Fibroblast of lung (primary cell): ENCODE measurements at regions not wholly inside any gene's neighbourhood (a gene's known extent, or its start where the extent isn't known, plus 50 kb on each side); places are given as distances from the start of the nearest gene placed in this dataset.
"Not testable (repeated sequence)": the region's sequence is repeated elsewhere in the genome, so short reads cannot be mapped to it uniquely, and the experiment has no call there.

Experiments used
- DNase-seq, 2 donors: peaks; one replicate each; pipeline versions ENCODE4 v3.0.0 to v3.0.0-alpha.2; 2010; ENCODE audit warnings: low read depth in 2 of 2
- H2AFZ ChIP-seq: 2 replicates; pipeline ENCODE4 v1.5.1; 2012; ENCODE audit warnings: low read length, control low read depth, inconsistent platforms
- H3K27ac ChIP-seq: 2 replicates; pipeline ENCODE4 v1.5.1; 2011; ENCODE audit warnings: low read length, control low read depth; ENCODE audit not compliant: insufficient read depth
- H3K27me3 ChIP-seq: 2 replicates; pipeline ENCODE4 v1.5.1; 2011; ENCODE audit warnings: mild to moderate bottlenecking, low read length; ENCODE audit not compliant: control insufficient read depth, insufficient read depth
- H3K36me3 ChIP-seq: 2 replicates; pipeline ENCODE4 v1.5.1; 2011; ENCODE audit warnings: low read length; ENCODE audit not compliant: control insufficient read depth, insufficient read depth
- H3K4me1 ChIP-seq: 2 replicates; pipeline ENCODE4 v1.5.1; 2011; ENCODE audit warnings: low read length; ENCODE audit not compliant: control insufficient read depth, insufficient read depth; ENCODE audit errors: extremely low read depth
- H3K4me2 ChIP-seq: 2 replicates; pipeline ENCODE4 v1.5.1; 2011; ENCODE audit warnings: low read length, control low read depth; ENCODE audit not compliant: insufficient read depth; ENCODE audit errors: extremely low read depth
- H3K4me3 ChIP-seq, 4 experiments: fragments of 200-600 bp in 1 of 4; sonication (generic) in 1 of 4; replicated peaks in 1 of 4; 2 replicates each; pipeline ENCODE4 v1.5.1; 2011 to 2016; ENCODE audit warnings: low read length in 4 of 4, low read depth in 3 of 4, mild to moderate bottlenecking in 3 of 4, control low read depth in 2 of 4, inconsistent platforms in 1 of 4, mixed read lengths in 1 of 4; ENCODE audit not compliant: insufficient read depth in 1 of 4; ENCODE audit errors: control extremely low read depth in 1 of 4
- H3K79me2 ChIP-seq: 2 replicates; pipeline ENCODE4 v1.5.1; 2012; ENCODE audit warnings: mild to moderate bottlenecking, low read length, inconsistent platforms; ENCODE audit not compliant: control insufficient read depth, insufficient read depth
- H3K9ac ChIP-seq: 2 replicates; pipeline ENCODE4 v1.5.1; 2011; ENCODE audit warnings: mild to moderate bottlenecking, low read length, control low read depth; ENCODE audit not compliant: insufficient read depth
- H3K9me3 ChIP-seq: 2 replicates; pipeline ENCODE4 v1.5.1; 2012; ENCODE audit warnings: low read depth, low read length; ENCODE audit not compliant: control insufficient read depth, insufficient read depth
- H4K20me1 ChIP-seq: 2 replicates; pipeline ENCODE4 v1.5.1; 2011; ENCODE audit warnings: low read length; ENCODE audit not compliant: control insufficient read depth, insufficient read depth; ENCODE audit errors: extremely low read depth
- CTCF ChIP-seq, 2 donors: IDR thresholded peaks in 1 of 2; conservative IDR thresholded peaks in 1 of 2; 1 replicate in 1 of 2; 2 replicates in 1 of 2; pipeline ENCODE4 v1.5.1; 2011 to 2012; ENCODE audit warnings: low read length in 2 of 2, control low read depth in 1 of 2, inconsistent platforms in 1 of 2, low read depth in 1 of 2, mild to moderate bottlenecking in 1 of 2
- EZH2 ChIP-seq: IDR thresholded peaks from 2 replicates; pipeline ENCODE4 v1.5.1; 2012; ENCODE audit warnings: low read length, control low read depth, mild to moderate bottlenecking; ENCODE audit errors: missing control alignments

GRCh38 chrY:8004196-8004595 lies 1092.6 kb upstream of the AMELY start:
- Histone ChIP-seq H3K4me1 (no peaks in the 10 kb centered on the region), H3K4me2 (no peak overlapping the region), H3K79me2 (no peaks in the 10 kb centered on the region), H3K9ac (no peak overlapping the region), H3K4me3 (no peak overlapping the region), H4K20me1 (no peaks in the 10 kb centered on the region), H3K9me3 (no peaks in the 10 kb centered on the region), H3K36me3 (no peaks in the 10 kb centered on the region), H3K27ac (no peak overlapping the region), H3K27me3 (no peaks in the 10 kb centered on the region), H2AFZ (no peak overlapping the region)
- no peak for DNase-seq
- TF ChIP-seq EZH2: no peak
- TF ChIP-seq CTCF (conservative IDR thresholded peaks at IDR 0.05 in 1 of 2, IDR thresholded peaks at IDR 0.05 in 1 of 2; ENCODE audit: low read depth in 1 of 2, low read length in 2 of 2): no peak

DNA sequence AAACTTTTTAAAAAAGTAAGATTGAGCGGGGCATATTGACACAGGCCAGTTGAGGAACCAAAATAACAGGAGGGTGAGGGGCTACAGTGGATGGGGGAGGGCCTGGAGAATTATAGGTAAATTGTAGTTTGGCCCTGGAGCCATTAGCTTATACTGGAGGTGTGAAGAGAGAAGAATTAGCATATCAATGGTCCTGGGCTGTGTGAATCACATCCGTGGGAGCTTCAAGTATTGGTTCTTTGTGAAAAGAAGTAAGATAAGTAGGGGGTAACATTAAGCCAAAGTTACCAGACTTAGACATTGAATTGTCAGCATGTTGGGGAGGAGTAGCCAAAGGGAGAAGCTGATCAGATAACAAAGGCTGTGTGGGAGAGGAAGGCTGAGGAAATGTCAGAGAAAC lies 1085.2 kb upstream of the AMELY start:
- H3K4me3 ChIP-seq: no peak overlapping the region
- H3K4me2 ChIP-seq: no peak overlapping the region
- H3K79me2 ChIP-seq: no peaks in the 10 kb centered on the region
- H3K27ac ChIP-seq: no peak overlapping the region
- H3K4me1 ChIP-seq: no peaks in the 10 kb centered on the region
- no peaks in the 10 kb centered on the region for H3K27me3 ChIP-seq
- no peak overlapping the region for H2AFZ ChIP-seq
- TF ChIP-seq EZH2: no peak
- no peak for TF ChIP-seq CTCF (conservative IDR thresholded peaks at IDR 0.05 in 1 of 2, IDR thresholded peaks at IDR 0.05 in 1 of 2; ENCODE audit: low read depth in 1 of 2, low read length in 2 of 2)
- no peaks in the 10 kb centered on the region for H3K36me3 ChIP-seq
- H4K20me1 ChIP-seq: no peaks in the 10 kb centered on the region
- H3K9ac ChIP-seq: no peak overlapping the region
- no peaks in the 10 kb centered on the region for H3K9me3 ChIP-seq
- DNase-seq: no peak

DNA sequence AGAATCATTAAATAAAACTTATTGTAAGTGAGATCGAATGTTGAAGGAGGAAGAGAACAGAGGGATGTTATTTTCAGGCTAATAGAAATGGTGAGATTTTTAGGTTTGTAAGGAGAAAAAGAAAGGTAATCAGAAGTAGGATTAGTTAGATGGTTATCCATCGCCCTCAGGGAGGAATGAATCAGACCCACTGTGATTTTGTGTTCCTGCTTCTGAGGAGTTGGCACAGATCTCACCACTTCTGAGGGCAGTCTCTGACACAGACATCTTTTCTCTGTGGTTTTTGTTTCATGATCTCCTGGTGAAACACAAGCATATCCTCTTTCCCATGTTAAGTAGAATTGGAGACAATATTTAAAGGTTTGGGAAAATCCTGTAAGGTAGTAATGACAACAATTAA lies 1083.2 kb upstream of the AMELY start:
- not testable (repeated sequence) for H3K36me3 ChIP-seq, H3K9me3 ChIP-seq, H3K27ac ChIP-seq, H3K9ac ChIP-seq, H3K27me3 ChIP-seq, H2AFZ ChIP-seq, H3K4me3 ChIP-seq, DNase-seq, H3K4me2 ChIP-seq, H3K79me2 ChIP-seq, H3K4me1 ChIP-seq, H4K20me1 ChIP-seq

DNA sequence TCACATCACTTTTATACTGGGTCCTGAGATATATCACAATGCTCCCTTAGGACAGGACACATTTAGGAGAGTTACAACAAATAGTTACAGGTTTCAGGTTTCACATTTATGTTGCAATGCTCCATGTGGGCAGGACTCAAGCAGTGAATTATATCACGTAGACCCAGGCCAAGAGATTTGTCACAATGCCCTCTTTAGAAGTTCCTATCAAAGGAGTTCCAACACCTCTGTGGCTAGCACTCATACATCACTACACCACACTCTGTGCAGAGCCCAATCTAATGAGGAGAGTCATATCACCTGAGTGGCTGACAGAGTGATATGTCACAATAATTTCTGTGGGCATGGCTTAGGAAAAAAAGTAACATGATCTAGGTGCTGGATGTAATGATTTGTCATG lies 1068.2 kb upstream of the AMELY start:
- no peaks in the 10 kb centered on the region for H3K27me3 ChIP-seq
- H3K79me2 ChIP-seq: no peaks in the 10 kb centered on the region
- H2AFZ ChIP-seq: no peak overlapping the region
- no peak overlapping the region for H3K4me3 ChIP-seq
- H3K4me2 ChIP-seq: no peak overlapping the region
- TF ChIP-seq CTCF (conservative IDR thresholded peaks at IDR 0.05 in 1 of 2, IDR thresholded peaks at IDR 0.05 in 1 of 2; ENCODE audit: low read depth in 1 of 2, low read length in 2 of 2): no peak
- no peak for TF ChIP-seq EZH2
- no peaks in the 10 kb centered on the region for H3K4me1 ChIP-seq
- no peak overlapping the region for H3K9ac ChIP-seq
- no peak overlapping the region for H3K27ac ChIP-seq
- no peaks in the 10 kb centered on the region for H3K36me3 ChIP-seq
- no peaks in the 10 kb centered on the region for H4K20me1 ChIP-seq
- no peak for DNase-seq
- H3K9me3 ChIP-seq: no peaks in the 10 kb centered on the region
